Ovary (tissue), 7 donors: ENCODE measurements at regions not wholly inside any gene's neighbourhood (a gene's known extent, or its start where the extent isn't known, plus 50 kb on each side); places are given as distances from the start of the nearest gene placed in this dataset.

Source experiments
- DNase-seq, 5 donors: peaks; one replicate each; pipeline ENCODE4 v3.0.0-alpha.2; 2019 to 2020
- H3K27ac ChIP-seq, 2 donors: fragments of 200-600 bp; one replicate each; pipeline versions ENCODE4 v1.5.1 to v1.8.0; 2019 to 2022
- H3K27me3 ChIP-seq: fragments of 200-600 bp; one replicate; pipeline ENCODE4 v1.8.0; 2022
- H3K36me3 ChIP-seq: fragments of 200-600 bp; sonication (generic); one replicate; pipeline ENCODE4 v1.5.1; 2019
- H3K4me1 ChIP-seq: one replicate; pipeline ENCODE4 v1.8.1; 2013; ENCODE audit warnings: mild to moderate bottlenecking, moderate library complexity; ENCODE audit not compliant: insufficient read depth
- H3K4me3 ChIP-seq: fragments of 200-600 bp; sonication (generic); one replicate; pipeline ENCODE4 v1.5.1; 2017
- H3K9me3 ChIP-seq, 2 donors: fragments of 200-600 bp in 1 of 2; sonication (generic) in 1 of 2; one replicate each; pipeline versions ENCODE4 v1.5.1 to v1.8.1; 2013 to 2019; ENCODE audit warnings: mild to moderate bottlenecking in 1 of 2, moderate library complexity in 1 of 2
- EP300 ChIP-seq: sonication (generic); formaldehyde crosslinking; IDR thresholded peaks from one replicate; pipeline ENCODE4 v1.6.1; 2017; ENCODE audit warnings: antibody characterized with exemption
- POLR2A ChIP-seq: fragments of 450-650 bp; IDR thresholded peaks from one replicate; pipeline ENCODE4 v1.6.1; 2017; ENCODE audit warnings: antibody characterized with exemption, mild to moderate bottlenecking, moderate library complexity
- WGBS, 3 donors: extraction: QIAGEN DNeasy Blood & Tissue Kit in 1 of 3; methylation state at CpG; one replicate each; pipeline versions ENCODE4 v1.1.5 to v1.1.7; 2013 to 2017; 5-methylcytosine and 5-hydroxymethylcytosine counted together
- intact Hi-C, 4 donors: fragments of 100-400 bp; cut with DNase I; formaldehyde crosslinking; loops; one replicate each; pipeline versions ENCODE4 v1.11.0 to v1.15.1; 2022 to 2023
- TF ChIP-seq, protein P1 (sequence below), 3 donors: fragments of 450-650 bp in 2 of 3; fragments of 200-600 bp in 1 of 3; IDR thresholded peaks; one replicate each; pipeline versions ENCODE4 v1.5.1 to v1.8.0; 2016 to 2022; ENCODE audit warnings: antibody characterized with exemption in 3 of 3, mild to moderate bottlenecking in 1 of 3
- donor health status: DM: no; HTN: no; CAD: no; lungs with moderate emphysema.
- donor health status: DM: no; HTN: no; CAD: no.
- donor health status: Bipolar disorder and iron deficiency.
- donor health status: DM: no; HTN: no; CAD: no.
- donor health status: DM: yes; HTN: yes; CAD: no.

DNA sequence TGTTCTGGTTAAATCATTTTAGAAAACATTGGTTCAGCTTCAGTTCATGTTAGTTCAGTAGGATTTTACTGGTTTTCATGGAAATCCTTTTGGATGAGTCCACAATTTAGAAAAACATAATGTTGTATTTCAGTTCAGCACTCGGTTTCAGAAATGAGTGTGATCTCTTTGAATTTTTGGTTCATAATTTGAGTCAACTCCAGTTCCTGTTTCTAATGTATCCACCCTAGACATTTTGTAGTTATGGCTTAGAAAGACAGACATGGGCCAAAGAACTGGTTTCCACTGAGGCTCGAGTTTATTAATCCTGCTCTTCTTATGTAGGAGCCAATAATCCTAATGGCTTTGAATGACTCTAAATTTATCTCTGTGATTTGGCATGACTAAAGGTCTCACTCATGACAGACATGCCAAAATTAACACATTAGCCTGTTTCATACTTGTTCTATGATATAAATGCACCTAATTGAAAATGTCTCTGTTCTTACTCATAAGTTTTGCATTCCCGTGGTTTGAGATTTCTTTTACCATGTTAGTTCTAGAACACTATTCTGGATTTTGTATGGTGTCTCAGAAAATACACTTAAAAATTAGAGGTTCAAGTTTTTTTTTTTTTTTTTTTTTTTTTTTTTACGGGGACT lies 82.3 kb upstream of the SPRED2 start:
- no peaks in the 10 kb centered on the region for H3K9me3 ChIP-seq
- no peak for DNase-seq
- TF ChIP-seq, protein P1, sequence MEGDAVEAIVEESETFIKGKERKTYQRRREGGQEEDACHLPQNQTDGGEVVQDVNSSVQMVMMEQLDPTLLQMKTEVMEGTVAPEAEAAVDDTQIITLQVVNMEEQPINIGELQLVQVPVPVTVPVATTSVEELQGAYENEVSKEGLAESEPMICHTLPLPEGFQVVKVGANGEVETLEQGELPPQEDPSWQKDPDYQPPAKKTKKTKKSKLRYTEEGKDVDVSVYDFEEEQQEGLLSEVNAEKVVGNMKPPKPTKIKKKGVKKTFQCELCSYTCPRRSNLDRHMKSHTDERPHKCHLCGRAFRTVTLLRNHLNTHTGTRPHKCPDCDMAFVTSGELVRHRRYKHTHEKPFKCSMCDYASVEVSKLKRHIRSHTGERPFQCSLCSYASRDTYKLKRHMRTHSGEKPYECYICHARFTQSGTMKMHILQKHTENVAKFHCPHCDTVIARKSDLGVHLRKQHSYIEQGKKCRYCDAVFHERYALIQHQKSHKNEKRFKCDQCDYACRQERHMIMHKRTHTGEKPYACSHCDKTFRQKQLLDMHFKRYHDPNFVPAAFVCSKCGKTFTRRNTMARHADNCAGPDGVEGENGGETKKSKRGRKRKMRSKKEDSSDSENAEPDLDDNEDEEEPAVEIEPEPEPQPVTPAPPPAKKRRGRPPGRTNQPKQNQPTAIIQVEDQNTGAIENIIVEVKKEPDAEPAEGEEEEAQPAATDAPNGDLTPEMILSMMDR (IDR thresholded peaks at IDR 0.05), result no peak
- TF ChIP-seq EP300, result no peak
- TF ChIP-seq POLR2A, result no peak
- H3K4me1 ChIP-seq, result no peaks in the 10 kb centered on the region
- H3K27ac ChIP-seq, result no peak overlapping the region
- WGBS, 3 donors, result 77 to 78% (median 77%) methylated on average over 4 of the region's 4 CpGs
- H3K4me3 ChIP-seq, result no peak overlapping the region
- no peaks in the 10 kb centered on the region for H3K27me3 ChIP-seq
- no peaks in the 10 kb centered on the region for H3K36me3 ChIP-seq
- intact Hi-C loops, result no loop called here

DNA sequence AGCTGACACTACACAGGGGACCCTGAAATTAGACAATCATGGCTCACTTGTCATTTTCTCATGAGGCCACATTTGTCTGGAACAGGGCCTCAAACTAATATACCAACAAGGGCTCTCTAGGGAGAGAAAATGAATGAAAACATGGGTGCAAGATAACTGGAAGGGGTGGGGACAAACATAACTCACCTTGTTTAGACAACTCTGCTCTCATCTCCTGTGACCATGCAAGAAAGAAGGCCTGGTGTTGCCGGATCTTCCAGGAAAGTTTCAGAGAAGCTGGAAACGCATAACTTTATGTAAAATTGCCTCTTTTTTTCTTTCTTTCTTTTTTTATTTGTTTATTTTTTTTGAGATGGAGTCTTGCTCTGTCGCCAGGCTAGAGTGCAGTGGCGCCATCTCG lies 80.4 kb upstream of the SPRED2 start:
- intact Hi-C loops, result no loop called here
- no peak for TF ChIP-seq POLR2A
- TF ChIP-seq, protein P1 (IDR thresholded peaks at IDR 0.05), result no peak
- 96 to 97% (median 97%) methylated on average over 5 of the region's 5 CpGs for WGBS, 3 donors
- Histone ChIP-seq H3K4me1 (no peaks in the 10 kb centered on the region), H3K9me3 (no peaks in the 10 kb centered on the region), H3K36me3 (no peaks in the 10 kb centered on the region), H3K27ac (no peak overlapping the region), H3K27me3 (no peaks in the 10 kb centered on the region), H3K4me3 (no peak overlapping the region)
- no peak for DNase-seq

DNA sequence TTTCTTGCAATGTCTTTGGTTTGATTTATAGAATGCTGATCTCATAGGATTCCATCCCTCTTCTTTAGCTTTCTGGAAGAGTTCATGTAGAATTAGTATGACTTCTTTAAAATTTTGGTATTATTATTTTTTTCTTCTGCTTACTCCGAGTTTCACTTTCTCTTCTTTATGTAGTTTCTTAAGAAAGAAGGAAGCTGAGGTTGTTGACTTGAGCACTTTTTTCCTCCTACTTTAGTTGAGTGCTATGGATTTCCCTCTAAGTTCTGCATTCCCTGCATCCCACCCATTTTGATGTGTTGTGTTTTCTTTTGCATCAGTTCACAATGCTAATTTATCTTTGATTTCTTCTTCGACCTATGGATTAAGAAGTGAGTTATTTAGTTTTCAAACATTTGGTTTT lies 78.9 kb upstream of the SPRED2 start:
- intact Hi-C loops, result no loop called here

DNA sequence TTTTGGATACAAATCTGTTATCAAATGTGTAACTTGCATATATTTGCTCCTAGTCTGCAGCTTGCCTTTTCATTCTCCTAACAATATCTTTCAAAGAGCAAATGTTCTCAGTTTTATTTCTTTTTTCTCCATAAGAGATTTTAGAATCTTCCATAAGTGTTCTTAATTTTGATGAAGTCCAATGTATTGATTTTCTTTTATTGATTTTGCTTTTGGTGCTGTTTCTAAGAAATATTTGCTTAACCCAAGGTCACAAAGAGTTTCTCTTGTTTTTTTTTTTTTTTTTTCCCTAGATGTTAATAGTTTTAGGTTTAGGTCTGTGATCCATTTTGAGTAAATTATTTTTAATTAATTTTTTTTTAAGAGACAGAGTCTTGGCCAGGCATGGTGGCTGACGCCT lies 75.8 kb upstream of the SPRED2 start:
- Histone ChIP-seq H3K4me3 (no peak overlapping the region), H3K27me3 (no peaks in the 10 kb centered on the region), H3K9me3 (no peaks in the 10 kb centered on the region), H3K4me1 (peaks cover 3% of the 10 kb centered on the region), H3K36me3 (no peaks in the 10 kb centered on the region), H3K27ac (no peak overlapping the region)
- TF ChIP-seq POLR2A (no peak), EP300 (no peak)
- TF ChIP-seq, protein P1 (IDR thresholded peaks at IDR 0.05), result no peak
- 94 to 97% (median 96%) methylated on average over 1 of the region's 1 CpG for WGBS, 3 donors
- DNase-seq, result no peak
- intact Hi-C loops, result no loop called here

More for the DNA sequence above, 78.9 kb upstream of the SPRED2 start:
- Histone ChIP-seq H3K27me3 (no peaks in the 10 kb centered on the region), H3K36me3 (no peaks in the 10 kb centered on the region), H3K9me3 (no peaks in the 10 kb centered on the region), H3K4me3 (no peak overlapping the region), H3K4me1 (peaks cover 2% of the 10 kb centered on the region), H3K27ac (no peak overlapping the region)
- no peak for TF ChIP-seq POLR2A
- TF ChIP-seq, protein P1 (IDR thresholded peaks at IDR 0.05), result no peak
- TF ChIP-seq EP300, result no peak
- 84 to 91% (median 90%) methylated on average over 2 of the region's 2 CpGs for WGBS, 3 donors
- no peak for DNase-seq
